ENCODE measurements at regions not wholly inside any gene's neighbourhood (a gene's known extent, or its start where the extent isn't known, plus 50 kb on each side); places are given as distances from the start of the nearest gene placed in this dataset.

DNA sequence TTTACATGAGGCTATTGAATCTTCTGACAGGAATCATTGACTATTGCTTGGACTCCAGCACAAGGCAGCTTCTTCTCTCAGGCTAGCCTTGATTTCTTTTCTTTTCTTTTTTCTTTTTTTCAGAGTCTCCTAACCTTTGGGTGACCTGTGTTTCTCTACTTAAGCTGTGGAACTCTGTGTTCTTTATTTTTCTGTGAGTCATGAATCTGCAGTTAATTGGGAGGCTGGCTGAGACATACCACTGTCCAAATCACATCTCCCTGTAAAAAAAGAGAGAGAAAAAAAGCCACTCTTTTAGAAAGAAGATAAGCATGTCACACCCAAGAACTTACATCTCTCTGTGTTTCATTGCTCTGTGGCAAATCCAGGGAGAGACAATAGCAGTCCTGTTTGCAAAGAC lies 681.2 kb upstream of the TSPY4 start:
- TF ChIP-seq CTCF (IDR thresholded peaks at IDR 0.05) (no peak), POLR2AphosphoS5 (IDR thresholded peaks at IDR 0.05) (no peak), POLR2A (IDR thresholded peaks at IDR 0.05) (no peak)

All from breast epithelium (tissue), 3 donors.